SU-DHL-6 (cell line): ENCODE measurements at regions not wholly inside any gene's neighbourhood (a gene's known extent, or its start where the extent isn't known, plus 50 kb on each side); places are given as distances from the start of the nearest gene placed in this dataset.

ENCODE experiments used
- H2AFZ ChIP-seq: fragments of 200-600 bp; sonication (generic); 2 replicates; pipeline ENCODE4 v1.6.1; 2014; ENCODE audit warnings: low read depth, mild to moderate bottlenecking, moderate library complexity, mixed read lengths, antibody characterized with exemption, low read length; ENCODE audit not compliant: severe bottlenecking
- H3F3A ChIP-seq: fragments of 200-600 bp; shearing (Covaris generic); 2 replicates; pipeline ENCODE4 v1.6.0; 2016; ENCODE audit warnings: antibody characterized with exemption, mild to moderate bottlenecking; ENCODE audit not compliant: insufficient read depth
- H3K27ac ChIP-seq: fragments of 200-600 bp; sonication (generic); 2 replicates; pipeline ENCODE4 v1.5.1; 2016; ENCODE audit warnings: low read depth, mild to moderate bottlenecking, low read length, moderate library complexity, mixed read lengths
- H3K27me3 ChIP-seq: fragments of 200-600 bp; sonication (generic), shearing (Covaris generic); 2 replicates; pipeline ENCODE4 v1.6.0; 2014; ENCODE audit warnings: mild to moderate bottlenecking, low read length
- H3K36me3 ChIP-seq: fragments of 200-600 bp; sonication (generic); 2 replicates; pipeline ENCODE4 v1.6.1; 2014; ENCODE audit warnings: mild to moderate bottlenecking, low read length, mixed read lengths
- H3K4me2 ChIP-seq: fragments of 300-600, 200-600 bp; shearing (Covaris generic), sonication (generic); 2 replicates; pipeline ENCODE4 v1.6.0; 2014; ENCODE audit warnings: low read length, low read depth, mild to moderate bottlenecking; ENCODE audit not compliant: poor library complexity, severe bottlenecking
- H3K4me3 ChIP-seq: fragments of 200-600 bp; sonication (generic); 2 replicates; pipeline ENCODE4 v1.5.1; 2014; ENCODE audit warnings: antibody characterized with exemption, low read length, mild to moderate bottlenecking, mixed read lengths; ENCODE audit not compliant: insufficient read depth, poor library complexity, severe bottlenecking
- H3K79me2 ChIP-seq: fragments of 200-600 bp; sonication (generic); 2 replicates; pipeline ENCODE4 v1.6.1; 2014; ENCODE audit warnings: mild to moderate bottlenecking, low read length, moderate library complexity; ENCODE audit not compliant: insufficient read depth
- H3K9ac ChIP-seq: fragments of 200-600 bp; sonication (generic); 2 replicates; pipeline ENCODE4 v1.7.0; 2014; ENCODE audit warnings: mild to moderate bottlenecking, low read length
- H3K9me2 ChIP-seq: fragments of 200-600 bp; sonication (generic); replicated peaks from 2 replicates; pipeline ENCODE4 v1.6.1; 2014; ENCODE audit warnings: low read length; ENCODE audit not compliant: insufficient read depth
- H3K9me3 ChIP-seq: fragments of 200-600 bp; sonication (generic); 2 replicates; pipeline ENCODE4 v1.6.1; 2014; ENCODE audit warnings: low read length, mixed read lengths; ENCODE audit not compliant: insufficient read depth
- H4K20me1 ChIP-seq: fragments of 200-600 bp; sonication (generic); 2 replicates; pipeline ENCODE4 v1.6.1; 2014; ENCODE audit warnings: low read depth, mild to moderate bottlenecking, antibody characterized with exemption, low read length, moderate library complexity, mixed read lengths
- EZH2phosphoT487 ChIP-seq: fragments of 200-600 bp; sonication (generic), shearing (Covaris generic); conservative IDR thresholded peaks from 2 replicates; pipeline ENCODE4 v1.6.1; 2018; ENCODE audit warnings: mild to moderate bottlenecking, antibody characterized with exemption, low read length, moderate library complexity, mixed read lengths
- TF ChIP-seq, protein P1 (sequence below): fragments of 200-600 bp; sonication (generic); IDR thresholded peaks from one replicate; pipeline ENCODE4 v1.5.1; 2017; ENCODE audit warnings: antibody characterized with exemption, mild to moderate bottlenecking, low read length, moderate library complexity; ENCODE audit not compliant: insufficient read depth, poor library complexity, severe bottlenecking

DNA sequence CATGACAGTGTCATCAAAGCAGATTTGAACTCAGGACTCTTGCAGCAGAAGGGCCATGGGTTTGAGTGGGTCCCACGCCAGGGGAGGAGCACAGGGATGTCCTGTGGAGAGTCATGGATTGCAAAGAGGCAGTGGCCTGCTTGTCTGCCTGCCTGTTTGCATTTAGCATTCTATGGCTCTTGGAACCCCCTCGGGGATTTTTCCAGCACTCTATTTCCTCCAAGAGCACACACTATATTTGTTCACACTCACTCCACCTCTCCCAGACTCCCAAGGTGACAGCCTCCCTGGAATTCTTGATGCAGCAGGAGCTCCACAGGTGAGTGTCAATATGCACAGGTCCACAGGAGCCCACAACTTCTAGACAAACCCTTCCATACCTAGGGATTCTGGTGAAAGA lies 73.1 kb upstream of the LRRN2 start:
- no peaks in the 10 kb centered on the region for H3K27me3 ChIP-seq
- TF ChIP-seq, protein P1, sequence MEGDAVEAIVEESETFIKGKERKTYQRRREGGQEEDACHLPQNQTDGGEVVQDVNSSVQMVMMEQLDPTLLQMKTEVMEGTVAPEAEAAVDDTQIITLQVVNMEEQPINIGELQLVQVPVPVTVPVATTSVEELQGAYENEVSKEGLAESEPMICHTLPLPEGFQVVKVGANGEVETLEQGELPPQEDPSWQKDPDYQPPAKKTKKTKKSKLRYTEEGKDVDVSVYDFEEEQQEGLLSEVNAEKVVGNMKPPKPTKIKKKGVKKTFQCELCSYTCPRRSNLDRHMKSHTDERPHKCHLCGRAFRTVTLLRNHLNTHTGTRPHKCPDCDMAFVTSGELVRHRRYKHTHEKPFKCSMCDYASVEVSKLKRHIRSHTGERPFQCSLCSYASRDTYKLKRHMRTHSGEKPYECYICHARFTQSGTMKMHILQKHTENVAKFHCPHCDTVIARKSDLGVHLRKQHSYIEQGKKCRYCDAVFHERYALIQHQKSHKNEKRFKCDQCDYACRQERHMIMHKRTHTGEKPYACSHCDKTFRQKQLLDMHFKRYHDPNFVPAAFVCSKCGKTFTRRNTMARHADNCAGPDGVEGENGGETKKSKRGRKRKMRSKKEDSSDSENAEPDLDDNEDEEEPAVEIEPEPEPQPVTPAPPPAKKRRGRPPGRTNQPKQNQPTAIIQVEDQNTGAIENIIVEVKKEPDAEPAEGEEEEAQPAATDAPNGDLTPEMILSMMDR = no peak
- no peak for TF ChIP-seq EZH2phosphoT487
- no peaks in the 10 kb centered on the region for H3F3A ChIP-seq
- no peaks in the 10 kb centered on the region for H3K79me2 ChIP-seq
- H3K4me3 ChIP-seq = no peak overlapping the region
- no peaks in the 10 kb centered on the region for H3K9me2 ChIP-seq
- H3K9ac ChIP-seq = no peak overlapping the region
- H3K36me3 ChIP-seq = no peaks in the 10 kb centered on the region
- H3K27ac ChIP-seq = no peak overlapping the region
- no peak overlapping the region for H3K4me2 ChIP-seq
- H3K9me3 ChIP-seq = no peaks in the 10 kb centered on the region
- H2AFZ ChIP-seq = no peak overlapping the region
- no peaks in the 10 kb centered on the region for H4K20me1 ChIP-seq

DNA sequence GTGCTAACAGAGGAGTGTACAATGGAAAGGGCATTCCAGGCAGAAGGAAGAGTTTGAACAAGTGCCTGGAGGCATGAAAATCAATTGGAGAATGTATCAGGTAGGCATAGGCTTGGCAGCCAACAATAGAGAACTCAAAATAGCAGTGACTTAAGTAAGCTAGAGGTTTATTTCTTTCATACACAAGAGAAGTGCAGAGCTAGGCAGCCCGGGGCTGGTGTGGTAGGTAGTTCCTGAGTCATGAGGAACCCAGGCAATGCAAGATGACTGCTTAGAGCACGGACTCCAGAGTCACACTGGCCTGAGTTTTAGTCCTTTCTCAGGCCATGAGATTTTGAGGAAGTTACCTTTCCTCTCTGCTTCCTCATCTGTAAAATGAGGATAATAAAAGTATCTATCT lies 74.8 kb upstream of the LRRN2 start:
- Histone ChIP-seq H3K79me2 (no peaks in the 10 kb centered on the region), H4K20me1 (no peaks in the 10 kb centered on the region), H3K9me2 (no peaks in the 10 kb centered on the region), H3F3A (no peaks in the 10 kb centered on the region), H3K27ac (no peak overlapping the region), H3K36me3 (no peaks in the 10 kb centered on the region), H3K4me3 (no peak overlapping the region), H3K27me3 (no peaks in the 10 kb centered on the region), H3K9ac (no peak overlapping the region), H3K4me2 (no peak overlapping the region), H2AFZ (no peak overlapping the region), H3K9me3 (no peaks in the 10 kb centered on the region)
- TF ChIP-seq, protein P1 = no peak
- TF ChIP-seq EZH2phosphoT487 = no peak

DNA sequence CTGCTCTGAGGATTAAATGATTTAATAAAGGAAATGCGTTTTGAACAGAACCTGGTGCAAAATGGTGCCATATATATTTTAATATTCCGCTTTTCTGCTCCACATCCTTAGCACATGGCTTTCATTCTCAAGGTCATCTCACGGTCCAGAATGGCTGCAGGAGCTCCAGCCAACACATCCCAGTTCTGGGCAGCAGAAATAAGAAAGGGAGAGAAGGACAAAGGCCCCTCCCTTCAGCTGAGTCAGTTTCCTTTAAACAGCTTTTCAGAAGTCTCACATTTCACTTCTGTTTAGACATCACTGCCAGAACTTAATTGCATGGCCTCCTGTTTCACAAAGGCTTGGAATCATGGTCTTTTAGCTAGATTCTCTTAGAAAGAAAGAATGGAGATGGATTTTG lies 75.2 kb upstream of the LRRN2 start:
- Histone ChIP-seq H3K27me3 (no peaks in the 10 kb centered on the region), H3K79me2 (no peaks in the 10 kb centered on the region), H3K9ac (no peak overlapping the region), H3F3A (no peaks in the 10 kb centered on the region), H3K9me3 (no peaks in the 10 kb centered on the region), H3K9me2 (no peaks in the 10 kb centered on the region), H3K4me2 (no peak overlapping the region), H3K4me3 (no peak overlapping the region), H4K20me1 (no peaks in the 10 kb centered on the region), H3K36me3 (no peaks in the 10 kb centered on the region), H3K27ac (no peak overlapping the region), H2AFZ (no peak overlapping the region)
- no peak for TF ChIP-seq EZH2phosphoT487
- TF ChIP-seq, protein P1 = no peak
